Liver (tissue), 7 donors: ENCODE measurements at regions not wholly inside any gene's neighbourhood (a gene's known extent, or its start where the extent isn't known, plus 50 kb on each side); places are given as distances from the start of the nearest gene placed in this dataset.

Experiments used
- DNase-seq: peaks from one replicate; pipeline ENCODE4 v3.0.0-alpha.2; 2017; ENCODE audit warnings: low spot score
- H3K27ac ChIP-seq, 2 donors: one replicate each; pipeline ENCODE4 v1.7.0; 2013; ENCODE audit warnings: inconsistent platforms in 2 of 2, low read length in 2 of 2, control low read depth in 1 of 2, low read depth in 1 of 2, mild to moderate bottlenecking in 1 of 2
- H3K27me3 ChIP-seq, 4 donors: one replicate each; pipeline versions ENCODE4 v1.6.1 to v1.7.0; 2013; ENCODE audit warnings: low read length in 3 of 4, inconsistent platforms in 1 of 4, mild to moderate bottlenecking in 1 of 4, moderate library complexity in 1 of 4; ENCODE audit not compliant: control insufficient read depth in 4 of 4, insufficient read depth in 4 of 4
- H3K36me3 ChIP-seq, 4 donors: one replicate each; pipeline versions ENCODE4 v1.6.1 to v1.7.0; 2013; ENCODE audit warnings: low read length in 3 of 4, mild to moderate bottlenecking in 3 of 4, low read depth in 1 of 4, moderate library complexity in 1 of 4; ENCODE audit not compliant: control insufficient read depth in 4 of 4, insufficient read depth in 3 of 4
- H3K4me1 ChIP-seq, 4 donors: one replicate each; pipeline versions ENCODE4 v1.6.1 to v1.7.0; 2013; ENCODE audit warnings: low read length in 3 of 4, mild to moderate bottlenecking in 3 of 4, moderate library complexity in 1 of 4; ENCODE audit not compliant: control insufficient read depth in 4 of 4, insufficient read depth in 4 of 4
- H3K4me3 ChIP-seq, 3 donors: one replicate each; pipeline versions ENCODE4 v1.6.1 to v1.7.0; 2013; ENCODE audit warnings: low read length in 3 of 3, control low read depth in 1 of 3, low read depth in 1 of 3, mild to moderate bottlenecking in 1 of 3
- H3K9ac ChIP-seq, 2 donors: one replicate each; pipeline ENCODE4 v1.7.0; 2013; ENCODE audit warnings: low read length in 2 of 2, mild to moderate bottlenecking in 2 of 2, moderate library complexity in 2 of 2, control low read depth in 1 of 2, low read depth in 1 of 2
- H3K9me3 ChIP-seq, 4 donors: one replicate each; pipeline versions ENCODE4 v1.6.1 to v1.7.0; 2013; ENCODE audit warnings: low read length in 3 of 4; ENCODE audit not compliant: control insufficient read depth in 4 of 4
- ATF3 ChIP-seq: IDR thresholded peaks from 2 replicates; pipeline ENCODE4 v1.6.1; 2016; ENCODE audit warnings: antibody characterized with exemption
- FOXA1 ChIP-seq: IDR thresholded peaks from 2 replicates; pipeline ENCODE4 v1.6.1; 2016; ENCODE audit warnings: antibody characterized with exemption
- FOXA2 ChIP-seq: IDR thresholded peaks from 2 replicates; pipeline ENCODE4 v1.6.1; 2016; ENCODE audit warnings: antibody characterized with exemption
- GABPA ChIP-seq, 2 donors: IDR thresholded peaks in 1 of 2; conservative IDR thresholded peaks in 1 of 2; 2 replicates each; pipeline ENCODE4 v1.6.1; 2016; ENCODE audit warnings: antibody characterized with exemption in 2 of 2, mild to moderate bottlenecking in 1 of 2, moderate library complexity in 1 of 2
- HNF4A ChIP-seq, 2 donors: conservative IDR thresholded peaks; 2 replicates each; pipeline ENCODE4 v1.6.1; 2016; ENCODE audit warnings: antibody characterized with exemption in 2 of 2, mild to moderate bottlenecking in 2 of 2
- HNF4G ChIP-seq: IDR thresholded peaks from 2 replicates; pipeline ENCODE4 v1.6.1; 2016; ENCODE audit warnings: antibody characterized with exemption
- JUND ChIP-seq, 2 donors: IDR thresholded peaks; 2 replicates each; pipeline ENCODE4 v1.6.1; 2016; ENCODE audit warnings: antibody characterized with exemption in 2 of 2
- MAX ChIP-seq: IDR thresholded peaks from 2 replicates; pipeline ENCODE4 v1.6.1; 2016; ENCODE audit warnings: antibody characterized with exemption
- NR2F2 ChIP-seq: IDR thresholded peaks from 2 replicates; pipeline ENCODE4 v1.6.1; 2016; ENCODE audit warnings: antibody characterized with exemption
- REST ChIP-seq: IDR thresholded peaks from 2 replicates; pipeline ENCODE4 v1.6.1; 2016; ENCODE audit warnings: antibody characterized with exemption, mild to moderate bottlenecking
- RXRA ChIP-seq, 2 donors: IDR thresholded peaks; 2 replicates each; pipeline ENCODE4 v1.6.1; 2017 to 2018; ENCODE audit warnings: antibody characterized with exemption in 2 of 2, mild to moderate bottlenecking in 1 of 2
- SP1 ChIP-seq: IDR thresholded peaks from 2 replicates; pipeline ENCODE4 v1.6.1; 2018; ENCODE audit warnings: antibody characterized with exemption, mild to moderate bottlenecking
- TAF1 ChIP-seq: conservative IDR thresholded peaks from 2 replicates; pipeline ENCODE4 v1.6.1; 2016; ENCODE audit warnings: antibody characterized with exemption, mild to moderate bottlenecking
- YY1 ChIP-seq: IDR thresholded peaks from 2 replicates; pipeline ENCODE4 v1.6.1; 2016; ENCODE audit warnings: antibody characterized with exemption, mild to moderate bottlenecking
- ZBTB33 ChIP-seq: IDR thresholded peaks from 2 replicates; pipeline ENCODE4 v1.6.1; 2016; ENCODE audit warnings: antibody characterized with exemption
- WGBS: extraction: QIAGEN DNeasy Blood & Tissue Kit; methylation state at CpG from one replicate; pipeline ENCODE4 v1.1.7; 2013; 5-methylcytosine and 5-hydroxymethylcytosine counted together
- donor health status: healthy.
- donor health status: healthy.
- donor health status: healthy.
- donor health status: healthy.

GRCh38 chr3:31240013-31240412, 292.7 kb upstream of the STT3B start (continued):
- no peak for TF ChIP-seq HNF4A (conservative IDR thresholded peaks at IDR 0.05)
- no peak for TF ChIP-seq SP1
- no peak for TF ChIP-seq JUND (IDR thresholded peaks at IDR 0.05)
- no peak for TF ChIP-seq TAF1
- TF ChIP-seq YY1 = no peak
- no peak for TF ChIP-seq RXRA (IDR thresholded peaks at IDR 0.05)
- no peak for TF ChIP-seq ZBTB33
- TF ChIP-seq NR2F2 = no peak

- Histone ChIP-seq H3K27ac (no peak overlapping the region), H3K4me3 (no peak overlapping the region), H3K27me3 (no peaks in the 10 kb centered on the region), H3K4me1 (no peaks in the 10 kb centered on the region), H3K36me3 (no peaks in the 10 kb centered on the region), H3K9ac (no peak overlapping the region), H3K9me3 (no peaks in the 10 kb centered on the region)
- 72% methylated on average over 1 of the region's 1 CpG for WGBS
- DNase-seq = no peak
- TF ChIP-seq ATF3 = no peak
- TF ChIP-seq HNF4A (conservative IDR thresholded peaks at IDR 0.05) = no peak
- TF ChIP-seq HNF4G = no peak
- no peak for TF ChIP-seq MAX
- no peak for TF ChIP-seq YY1
- no peak for TF ChIP-seq FOXA1
- TF ChIP-seq RXRA (IDR thresholded peaks at IDR 0.05) = no peak
- no peak for TF ChIP-seq TAF1
- no peak for TF ChIP-seq FOXA2
- no peak for TF ChIP-seq ZBTB33
- TF ChIP-seq GABPA (IDR thresholded peaks at IDR 0.05 in 1 of 2, conservative IDR thresholded peaks at IDR 0.05 in 1 of 2) = no peak
- no peak for TF ChIP-seq NR2F2
Measured at GRCh38 chr3:31240466-31240865, 292.3 kb upstream of the STT3B start.

- Histone ChIP-seq H3K4me1 (no peaks in the 10 kb centered on the region), H3K9me3 (no peaks in the 10 kb centered on the region), H3K27me3 (no peaks in the 10 kb centered on the region), H3K27ac (no peak overlapping the region), H3K36me3 (no peaks in the 10 kb centered on the region), H3K9ac (no peak overlapping the region), H3K4me3 (no peak overlapping the region)
- WGBS = 66% methylated on average over 1 of the region's 1 CpG
- TF ChIP-seq REST (no peak), FOXA2 (no peak), SP1 (no peak), MAX (no peak), GABPA (IDR thresholded peaks at IDR 0.05 in 1 of 2, conservative IDR thresholded peaks at IDR 0.05 in 1 of 2) (no peak)
- DNase-seq = no peak
Measured at GRCh38 chr3:31240874-31241273, 291.9 kb upstream of the STT3B start.
